ENCODE measurements at regions not wholly inside any gene's neighbourhood (a gene's known extent, or its start where the extent isn't known, plus 50 kb on each side); places are given as distances from the start of the nearest gene placed in this dataset.
A peak's percentile ranks its signal among the peaks of the same experiment; 100 is the strongest.

GRCh38 chr2:74760875-74761630 lies 72.9 kb upstream of the HK2 start:
- no peak for DNase-seq

- DNase-seq = no peak
These were observed 71.1 kb upstream of the HK2 start for GRCh38 chr2:74762789-74763188.

GRCh38 chr2:74763962-74764428 lies 69.9 kb upstream of the HK2 start:
- no peak for DNase-seq

- DNase-seq = peak; percentile 37
These were observed 69.3 kb upstream of the HK2 start for GRCh38 chr2:74764429-74765272.

- DNase-seq = no peak
These were observed 67.1 kb upstream of the HK2 start for GRCh38 chr2:74766780-74767179.

- DNase-seq = no peak
These were observed 66.3 kb upstream of the HK2 start for GRCh38 chr2:74767618-74768017.

GRCh38 chr2:74768401-74768914 lies 65.5 kb upstream of the HK2 start:
- no peak for DNase-seq

- DNase-seq = no peak
These were observed 61.9 kb upstream of the HK2 start for GRCh38 chr2:74772046-74772445.

GRCh38 chr2:74777161-74777900 lies 56.6 kb upstream of the HK2 start:
- DNase-seq = no peak

GRCh38 chr2:74778381-74779264 lies 55.3 kb upstream of the HK2 start:
- peak; percentile 90 for DNase-seq

GRCh38 chr2:74779265-74779558 lies 54.7 kb upstream of the HK2 start:
- DNase-seq = peak; percentile 36

- no peak for DNase-seq
These were observed 54.3 kb upstream of the HK2 start for GRCh38 chr2:74779587-74780135.

Data from NCI-H345 (cell line).